GM23338 (cell line): ENCODE measurements at regions not wholly inside any gene's neighbourhood (a gene's known extent, or its start where the extent isn't known, plus 50 kb on each side); places are given as distances from the start of the nearest gene placed in this dataset.

ENCODE experiments used
- CREB1 ChIP-seq: fragments of 250-450 bp; sonication (Bioruptor Pico); IDR thresholded peaks from 2 replicates; pipeline ENCODE4 v1.5.0; 2020; ENCODE audit warnings: low read depth, mild to moderate bottlenecking, moderate library complexity
- EZH2 ChIP-seq: fragments of 200-600 bp; sonication (generic); IDR thresholded peaks from one replicate; pipeline ENCODE4 v1.8.0; 2017; ENCODE audit warnings: antibody characterized with exemption, mild to moderate bottlenecking, low read depth; ENCODE audit not compliant: unreplicated experiment
- EZH2phosphoT487 ChIP-seq: fragments of 200-600 bp; sonication (generic); IDR thresholded peaks from one replicate; pipeline ENCODE4 v1.8.1; 2018; ENCODE audit warnings: antibody characterized with exemption; ENCODE audit not compliant: unreplicated experiment
- JUNB ChIP-seq: IDR thresholded peaks from one replicate; pipeline ENCODE4 v1.6.1; 2016; ENCODE audit warnings: antibody characterized with exemption; ENCODE audit not compliant: unreplicated experiment
- POLR2AphosphoS5 ChIP-seq: IDR thresholded peaks from 2 replicates; pipeline ENCODE4 v1.6.1; 2016; ENCODE audit warnings: antibody characterized with exemption, low read depth
- ZNF114 ChIP-seq: fragments of 250-450 bp; sonication (Bioruptor Pico); IDR thresholded peaks from 2 replicates; pipeline ENCODE4 v1.5.0; 2020; ENCODE audit warnings: mild to moderate bottlenecking, moderate library complexity
- ZNF331 ChIP-seq: fragments of 250-450 bp; sonication (Bioruptor Pico); IDR thresholded peaks from 2 replicates; pipeline ENCODE4 v1.5.0; 2020; ENCODE audit warnings: low read depth, mild to moderate bottlenecking, moderate library complexity
- TF ChIP-seq, protein P1 (sequence below), 2 experiments: fragments of 200-600 bp in 1 of 2; sonication (generic) in 1 of 2; conservative IDR thresholded peaks; 2 replicates each; pipeline versions ENCODE4 v1.5.1 to v1.6.1; 2016 to 2017; ENCODE audit warnings: antibody characterized with exemption in 2 of 2, low read depth in 2 of 2, mild to moderate bottlenecking in 2 of 2, moderate library complexity in 1 of 2
- TF ChIP-seq, protein P2 (sequence below): IDR thresholded peaks from one replicate; pipeline ENCODE4 v1.6.1; 2018; ENCODE audit warnings: antibody characterized with exemption; ENCODE audit not compliant: unreplicated experiment
- TF ChIP-seq, protein P3 (sequence below): IDR thresholded peaks from 2 replicates; pipeline ENCODE4 v1.6.1; 2016; ENCODE audit warnings: antibody characterized with exemption

DNA sequence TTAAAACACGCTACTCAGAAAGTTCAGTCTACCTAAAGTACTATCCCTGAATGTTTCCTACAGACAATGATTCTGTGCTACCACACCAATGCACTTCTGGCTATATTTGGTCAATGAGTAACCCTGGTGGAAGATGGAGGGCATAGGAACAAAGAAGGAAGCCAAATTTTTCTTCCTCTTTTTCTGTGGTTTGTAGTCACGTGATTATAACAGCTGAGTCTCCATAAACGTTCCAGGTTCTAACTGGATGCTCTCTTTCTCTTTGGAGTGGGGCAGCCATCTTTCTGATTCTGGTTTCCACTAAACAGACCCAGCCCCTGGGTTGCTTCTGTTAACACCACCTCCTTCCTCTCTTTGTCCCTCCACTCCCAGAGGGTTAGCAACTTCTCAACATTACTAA is 274.9 kb downstream of the CDH11 start:
- TF ChIP-seq EZH2 (no peak), ZNF331 (CRISPR knock-in tag) (no peak), POLR2AphosphoS5 (no peak), EZH2phosphoT487 (no peak), CREB1 (CRISPR knock-in tag) (no peak), ZNF114 (CRISPR knock-in tag) (no peak), JUNB (no peak)
- TF ChIP-seq, protein P1, sequence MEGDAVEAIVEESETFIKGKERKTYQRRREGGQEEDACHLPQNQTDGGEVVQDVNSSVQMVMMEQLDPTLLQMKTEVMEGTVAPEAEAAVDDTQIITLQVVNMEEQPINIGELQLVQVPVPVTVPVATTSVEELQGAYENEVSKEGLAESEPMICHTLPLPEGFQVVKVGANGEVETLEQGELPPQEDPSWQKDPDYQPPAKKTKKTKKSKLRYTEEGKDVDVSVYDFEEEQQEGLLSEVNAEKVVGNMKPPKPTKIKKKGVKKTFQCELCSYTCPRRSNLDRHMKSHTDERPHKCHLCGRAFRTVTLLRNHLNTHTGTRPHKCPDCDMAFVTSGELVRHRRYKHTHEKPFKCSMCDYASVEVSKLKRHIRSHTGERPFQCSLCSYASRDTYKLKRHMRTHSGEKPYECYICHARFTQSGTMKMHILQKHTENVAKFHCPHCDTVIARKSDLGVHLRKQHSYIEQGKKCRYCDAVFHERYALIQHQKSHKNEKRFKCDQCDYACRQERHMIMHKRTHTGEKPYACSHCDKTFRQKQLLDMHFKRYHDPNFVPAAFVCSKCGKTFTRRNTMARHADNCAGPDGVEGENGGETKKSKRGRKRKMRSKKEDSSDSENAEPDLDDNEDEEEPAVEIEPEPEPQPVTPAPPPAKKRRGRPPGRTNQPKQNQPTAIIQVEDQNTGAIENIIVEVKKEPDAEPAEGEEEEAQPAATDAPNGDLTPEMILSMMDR (conservative IDR thresholded peaks at IDR 0.05; ENCODE audit: low read depth in 2 of 2): no peak
- TF ChIP-seq, protein P2, sequence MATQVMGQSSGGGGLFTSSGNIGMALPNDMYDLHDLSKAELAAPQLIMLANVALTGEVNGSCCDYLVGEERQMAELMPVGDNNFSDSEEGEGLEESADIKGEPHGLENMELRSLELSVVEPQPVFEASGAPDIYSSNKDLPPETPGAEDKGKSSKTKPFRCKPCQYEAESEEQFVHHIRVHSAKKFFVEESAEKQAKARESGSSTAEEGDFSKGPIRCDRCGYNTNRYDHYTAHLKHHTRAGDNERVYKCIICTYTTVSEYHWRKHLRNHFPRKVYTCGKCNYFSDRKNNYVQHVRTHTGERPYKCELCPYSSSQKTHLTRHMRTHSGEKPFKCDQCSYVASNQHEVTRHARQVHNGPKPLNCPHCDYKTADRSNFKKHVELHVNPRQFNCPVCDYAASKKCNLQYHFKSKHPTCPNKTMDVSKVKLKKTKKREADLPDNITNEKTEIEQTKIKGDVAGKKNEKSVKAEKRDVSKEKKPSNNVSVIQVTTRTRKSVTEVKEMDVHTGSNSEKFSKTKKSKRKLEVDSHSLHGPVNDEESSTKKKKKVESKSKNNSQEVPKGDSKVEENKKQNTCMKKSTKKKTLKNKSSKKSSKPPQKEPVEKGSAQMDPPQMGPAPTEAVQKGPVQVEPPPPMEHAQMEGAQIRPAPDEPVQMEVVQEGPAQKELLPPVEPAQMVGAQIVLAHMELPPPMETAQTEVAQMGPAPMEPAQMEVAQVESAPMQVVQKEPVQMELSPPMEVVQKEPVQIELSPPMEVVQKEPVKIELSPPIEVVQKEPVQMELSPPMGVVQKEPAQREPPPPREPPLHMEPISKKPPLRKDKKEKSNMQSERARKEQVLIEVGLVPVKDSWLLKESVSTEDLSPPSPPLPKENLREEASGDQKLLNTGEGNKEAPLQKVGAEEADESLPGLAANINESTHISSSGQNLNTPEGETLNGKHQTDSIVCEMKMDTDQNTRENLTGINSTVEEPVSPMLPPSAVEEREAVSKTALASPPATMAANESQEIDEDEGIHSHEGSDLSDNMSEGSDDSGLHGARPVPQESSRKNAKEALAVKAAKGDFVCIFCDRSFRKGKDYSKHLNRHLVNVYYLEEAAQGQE: no peak
- TF ChIP-seq, protein P3, sequence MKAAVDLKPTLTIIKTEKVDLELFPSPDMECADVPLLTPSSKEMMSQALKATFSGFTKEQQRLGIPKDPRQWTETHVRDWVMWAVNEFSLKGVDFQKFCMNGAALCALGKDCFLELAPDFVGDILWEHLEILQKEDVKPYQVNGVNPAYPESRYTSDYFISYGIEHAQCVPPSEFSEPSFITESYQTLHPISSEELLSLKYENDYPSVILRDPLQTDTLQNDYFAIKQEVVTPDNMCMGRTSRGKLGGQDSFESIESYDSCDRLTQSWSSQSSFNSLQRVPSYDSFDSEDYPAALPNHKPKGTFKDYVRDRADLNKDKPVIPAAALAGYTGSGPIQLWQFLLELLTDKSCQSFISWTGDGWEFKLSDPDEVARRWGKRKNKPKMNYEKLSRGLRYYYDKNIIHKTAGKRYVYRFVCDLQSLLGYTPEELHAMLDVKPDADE: no peak
